Fibroblast of lung (primary cell): ENCODE measurements at regions not wholly inside any gene's neighbourhood (a gene's known extent, or its start where the extent isn't known, plus 50 kb on each side); places are given as distances from the start of the nearest gene placed in this dataset.

Experiments used
- CTCF ChIP-seq, 2 donors: IDR thresholded peaks in 1 of 2; conservative IDR thresholded peaks in 1 of 2; 1 replicate in 1 of 2; 2 replicates in 1 of 2; pipeline ENCODE4 v1.5.1; 2011 to 2012; ENCODE audit warnings: low read length in 2 of 2, control low read depth in 1 of 2, inconsistent platforms in 1 of 2, low read depth in 1 of 2, mild to moderate bottlenecking in 1 of 2
- EZH2 ChIP-seq: IDR thresholded peaks from 2 replicates; pipeline ENCODE4 v1.5.1; 2012; ENCODE audit warnings: low read length, control low read depth, mild to moderate bottlenecking; ENCODE audit errors: missing control alignments

GRCh38 chr21:16969636-16970035, 543.2 kb upstream of the CXADR start:
- TF ChIP-seq CTCF (conservative IDR thresholded peaks at IDR 0.05 in 1 of 2, IDR thresholded peaks at IDR 0.05 in 1 of 2; ENCODE audit: low read depth in 1 of 2, low read length in 2 of 2) (no peak), EZH2 (no peak)
